Right atrium auricular region (tissue), 2 donors: ENCODE measurements at regions not wholly inside any gene's neighbourhood (a gene's known extent, or its start where the extent isn't known, plus 50 kb on each side); places are given as distances from the start of the nearest gene placed in this dataset.
A peak's percentile ranks its signal among the peaks of the same experiment; 100 is the strongest.

Experiments used
- DNase-seq: peaks from one replicate; pipeline ENCODE4 v3.0.0-alpha.2; 2019; ENCODE audit warnings: low spot score
- H3K27ac ChIP-seq, 2 donors: fragments of 200-600 bp; sonication (generic); 1 replicate in 1 of 2; 2 replicates in 1 of 2; pipeline ENCODE4 v1.5.1; 2016 to 2019
- H3K27me3 ChIP-seq, 2 donors: fragments of 200-600 bp; sonication (generic); one replicate each; pipeline versions ENCODE4 v1.5.1 to v1.6.0; 2017 to 2019
- H3K36me3 ChIP-seq: fragments of 200-600 bp; sonication (generic); one replicate; pipeline ENCODE4 v1.5.1; 2016
- H3K4me1 ChIP-seq, 2 donors: fragments of 200-600 bp; sonication (generic); one replicate each; pipeline versions ENCODE4 v1.5.1 to v1.6.0; 2017 to 2019
- H3K4me3 ChIP-seq, 2 donors: fragments of 200-600 bp; sonication (generic); 1 replicate in 1 of 2; 2 replicates in 1 of 2; pipeline ENCODE4 v1.5.1; 2017 to 2019; ENCODE audit warnings: mild to moderate bottlenecking in 1 of 2, moderate library complexity in 1 of 2
- H3K9me3 ChIP-seq, 2 donors: fragments of 200-600 bp; sonication (generic); one replicate each; pipeline ENCODE4 v1.5.1; 2019
- TF ChIP-seq, protein P1 (sequence below), 2 donors: fragments of 200-600 bp; sonication (generic); IDR thresholded peaks; one replicate each; pipeline ENCODE4 v1.5.1; 2019; ENCODE audit warnings: antibody characterized with exemption in 2 of 2

DNA sequence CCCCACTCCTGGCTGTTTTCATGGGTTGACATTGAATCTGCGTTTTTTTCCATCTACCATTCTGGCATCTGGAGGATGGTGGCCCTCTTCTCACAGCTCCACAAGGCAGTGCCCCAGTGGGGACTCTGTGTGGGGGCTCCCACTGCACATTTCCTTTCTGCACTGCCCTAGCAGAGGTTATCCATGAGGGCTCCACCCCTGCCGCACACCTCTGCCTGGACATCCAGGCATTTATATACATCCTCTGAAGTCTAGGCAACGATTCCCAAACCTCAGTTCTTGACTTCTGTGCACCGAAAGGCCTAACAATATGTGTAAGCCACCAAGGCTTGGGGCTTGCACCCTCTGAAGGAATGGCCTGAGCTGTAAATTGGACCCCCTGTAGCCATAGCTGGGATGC is 147.9 kb upstream of the FMN2 start:
- H3K27me3 ChIP-seq, result no peaks in the 10 kb centered on the region
- no peaks in the 10 kb centered on the region for H3K9me3 ChIP-seq
- no peak overlapping the region for H3K4me3 ChIP-seq
- DNase-seq, result no peak
- H3K27ac ChIP-seq, result no peak overlapping the region
- TF ChIP-seq, protein P1, sequence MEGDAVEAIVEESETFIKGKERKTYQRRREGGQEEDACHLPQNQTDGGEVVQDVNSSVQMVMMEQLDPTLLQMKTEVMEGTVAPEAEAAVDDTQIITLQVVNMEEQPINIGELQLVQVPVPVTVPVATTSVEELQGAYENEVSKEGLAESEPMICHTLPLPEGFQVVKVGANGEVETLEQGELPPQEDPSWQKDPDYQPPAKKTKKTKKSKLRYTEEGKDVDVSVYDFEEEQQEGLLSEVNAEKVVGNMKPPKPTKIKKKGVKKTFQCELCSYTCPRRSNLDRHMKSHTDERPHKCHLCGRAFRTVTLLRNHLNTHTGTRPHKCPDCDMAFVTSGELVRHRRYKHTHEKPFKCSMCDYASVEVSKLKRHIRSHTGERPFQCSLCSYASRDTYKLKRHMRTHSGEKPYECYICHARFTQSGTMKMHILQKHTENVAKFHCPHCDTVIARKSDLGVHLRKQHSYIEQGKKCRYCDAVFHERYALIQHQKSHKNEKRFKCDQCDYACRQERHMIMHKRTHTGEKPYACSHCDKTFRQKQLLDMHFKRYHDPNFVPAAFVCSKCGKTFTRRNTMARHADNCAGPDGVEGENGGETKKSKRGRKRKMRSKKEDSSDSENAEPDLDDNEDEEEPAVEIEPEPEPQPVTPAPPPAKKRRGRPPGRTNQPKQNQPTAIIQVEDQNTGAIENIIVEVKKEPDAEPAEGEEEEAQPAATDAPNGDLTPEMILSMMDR (IDR thresholded peaks at IDR 0.05), result no peak
- H3K36me3 ChIP-seq, result no peaks in the 10 kb centered on the region
- H3K4me1 ChIP-seq, result no peaks in the 10 kb centered on the region

DNA sequence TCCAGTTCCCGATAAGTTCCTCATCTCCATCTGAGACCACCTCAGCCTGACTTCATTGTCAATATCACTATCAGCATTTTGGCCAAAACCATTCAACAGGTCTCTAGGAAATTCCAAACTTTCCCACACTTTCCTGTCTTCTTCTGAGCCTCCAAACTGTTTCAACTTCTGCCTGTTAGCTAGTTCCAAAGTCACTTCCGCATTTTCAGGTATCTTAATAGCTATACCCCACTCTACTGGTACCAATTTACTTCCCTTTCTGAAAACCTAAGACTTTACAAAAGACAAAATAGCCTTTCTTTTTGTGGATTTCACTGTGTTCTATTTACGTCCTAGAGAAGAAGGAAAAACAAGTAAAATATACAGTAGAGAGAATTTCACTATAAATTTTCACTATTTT is 147.0 kb upstream of the FMN2 start:
- Histone ChIP-seq H3K36me3 (no peaks in the 10 kb centered on the region), H3K27ac (no peak overlapping the region), H3K4me1 (no peaks in the 10 kb centered on the region), H3K27me3 (no peaks in the 10 kb centered on the region), H3K4me3 (no peak overlapping the region), H3K9me3 (no peaks in the 10 kb centered on the region)
- TF ChIP-seq, protein P1 (IDR thresholded peaks at IDR 0.05), result no peak
- no peak for DNase-seq

DNA sequence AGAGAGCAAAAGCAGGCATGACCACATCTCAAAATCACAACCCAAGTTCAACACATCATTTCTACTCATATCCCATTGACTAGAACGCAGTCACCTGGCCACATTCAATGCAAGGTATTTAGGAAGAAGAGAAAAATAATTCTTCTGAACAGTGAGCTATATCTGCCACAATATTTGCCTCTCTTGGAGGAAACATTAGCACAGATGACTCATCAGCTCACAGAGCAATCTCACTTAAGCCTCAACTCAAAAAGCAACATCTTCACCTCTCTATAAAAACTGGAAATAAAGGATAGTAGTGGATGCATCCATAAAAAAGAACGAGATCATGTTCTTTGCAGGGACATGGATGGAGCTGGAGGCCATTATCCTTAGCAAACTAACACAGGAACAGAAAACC is 143.9 kb upstream of the FMN2 start:
- H3K4me1 ChIP-seq, result no peaks in the 10 kb centered on the region
- no peak for DNase-seq
- H3K4me3 ChIP-seq, result no peak overlapping the region
- H3K27me3 ChIP-seq, result no peaks in the 10 kb centered on the region
- no peaks in the 10 kb centered on the region for H3K36me3 ChIP-seq
- no peaks in the 10 kb centered on the region for H3K9me3 ChIP-seq
- TF ChIP-seq, protein P1 (IDR thresholded peaks at IDR 0.05), result no peak
- H3K27ac ChIP-seq, result no peak overlapping the region

DNA sequence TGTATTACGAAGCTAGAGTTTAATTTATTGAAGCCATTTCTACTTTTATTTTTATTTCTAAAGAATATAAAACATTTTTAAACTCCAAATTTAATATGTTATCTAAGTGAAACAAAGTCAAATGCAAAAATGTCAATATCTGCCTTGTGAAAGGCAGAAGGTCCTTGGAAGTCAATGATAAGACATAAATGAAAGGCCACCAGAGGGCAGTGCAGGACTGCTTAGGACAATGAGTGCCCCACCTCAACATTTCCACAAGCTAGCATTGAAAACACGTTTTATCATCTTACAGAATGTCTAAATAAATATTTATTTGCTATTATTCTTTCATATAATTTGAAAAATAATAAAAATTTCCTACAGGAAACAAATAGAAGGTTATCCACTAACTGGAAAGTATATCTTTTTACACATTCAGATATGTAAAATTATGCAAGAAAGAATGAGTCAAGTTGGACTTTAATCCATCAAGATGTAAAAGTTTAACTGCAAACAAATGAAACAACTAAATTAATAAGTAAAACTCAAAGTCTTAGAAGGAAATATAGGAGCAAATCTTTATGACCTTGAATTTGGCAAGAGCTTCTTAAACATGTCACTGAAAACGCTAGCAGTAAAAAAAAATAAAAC is 140.1 kb upstream of the FMN2 start:
- Histone ChIP-seq H3K4me1 (no peaks in the 10 kb centered on the region), H3K27ac (no peak overlapping the region), H3K36me3 (no peaks in the 10 kb centered on the region), H3K4me3 (no peak overlapping the region), H3K9me3 (no peaks in the 10 kb centered on the region), H3K27me3 (no peaks in the 10 kb centered on the region)
- DNase-seq, result no peak
- TF ChIP-seq, protein P1 (IDR thresholded peaks at IDR 0.05), result peak; percentile 50 to 83

DNA sequence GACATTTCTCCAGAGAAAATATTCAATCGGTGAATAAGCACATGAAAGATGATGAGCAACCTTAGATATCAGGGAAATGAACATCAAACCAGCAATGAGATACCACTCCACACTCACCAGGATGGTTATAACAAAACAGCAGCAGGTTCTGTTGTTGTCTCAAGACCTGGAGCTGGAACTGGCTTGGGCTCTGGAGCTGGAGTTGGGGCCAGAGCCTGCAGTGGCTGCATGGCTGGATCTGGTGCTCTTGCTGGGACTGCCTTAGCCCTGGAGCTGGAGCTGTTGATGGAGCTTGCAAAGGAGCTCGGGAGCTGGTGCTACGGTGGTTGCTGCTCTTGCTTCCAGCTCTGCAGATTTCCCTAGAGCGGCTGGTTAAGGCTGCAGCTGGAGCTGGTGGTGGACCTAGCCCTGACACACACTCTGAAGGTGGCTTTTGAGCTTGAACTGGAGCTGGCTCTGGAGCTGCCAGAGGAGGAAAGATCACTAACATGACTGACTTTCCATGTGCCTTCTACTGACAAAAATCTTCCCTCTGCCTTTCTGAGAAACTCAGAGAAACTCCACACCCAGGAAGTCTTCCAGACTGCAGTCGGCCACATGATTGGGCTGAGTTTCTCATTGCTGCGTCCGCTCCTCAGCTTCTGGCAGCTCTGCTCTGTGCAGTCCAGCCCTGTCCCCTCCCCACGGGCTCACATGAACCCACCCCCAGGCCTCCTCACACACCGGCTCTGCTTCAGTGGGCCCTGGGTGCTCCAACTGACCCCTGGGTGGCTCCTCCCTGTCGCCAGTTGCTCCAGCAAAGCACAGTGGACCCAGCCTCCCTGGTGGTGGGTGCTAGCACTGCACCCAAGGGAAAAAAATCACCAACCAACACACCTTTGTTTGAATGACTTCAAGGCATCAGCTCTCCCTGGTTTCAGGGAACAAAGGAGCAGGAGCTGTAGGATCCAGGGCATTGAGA is 139.1 kb upstream of the FMN2 start:
- no peaks in the 10 kb centered on the region for H3K4me1 ChIP-seq
- DNase-seq, result no peak
- no peak overlapping the region for H3K4me3 ChIP-seq
- H3K9me3 ChIP-seq, result no peaks in the 10 kb centered on the region
- TF ChIP-seq, protein P1 (IDR thresholded peaks at IDR 0.05), result peak in 1 of 2 donors; percentile 35
- H3K27me3 ChIP-seq, result no peaks in the 10 kb centered on the region
- H3K27ac ChIP-seq, result no peak overlapping the region
- no peaks in the 10 kb centered on the region for H3K36me3 ChIP-seq
